ENCODE measurements at regions not wholly inside any gene's neighbourhood (a gene's known extent, or its start where the extent isn't known, plus 50 kb on each side); places are given as distances from the start of the nearest gene placed in this dataset.

DNA sequence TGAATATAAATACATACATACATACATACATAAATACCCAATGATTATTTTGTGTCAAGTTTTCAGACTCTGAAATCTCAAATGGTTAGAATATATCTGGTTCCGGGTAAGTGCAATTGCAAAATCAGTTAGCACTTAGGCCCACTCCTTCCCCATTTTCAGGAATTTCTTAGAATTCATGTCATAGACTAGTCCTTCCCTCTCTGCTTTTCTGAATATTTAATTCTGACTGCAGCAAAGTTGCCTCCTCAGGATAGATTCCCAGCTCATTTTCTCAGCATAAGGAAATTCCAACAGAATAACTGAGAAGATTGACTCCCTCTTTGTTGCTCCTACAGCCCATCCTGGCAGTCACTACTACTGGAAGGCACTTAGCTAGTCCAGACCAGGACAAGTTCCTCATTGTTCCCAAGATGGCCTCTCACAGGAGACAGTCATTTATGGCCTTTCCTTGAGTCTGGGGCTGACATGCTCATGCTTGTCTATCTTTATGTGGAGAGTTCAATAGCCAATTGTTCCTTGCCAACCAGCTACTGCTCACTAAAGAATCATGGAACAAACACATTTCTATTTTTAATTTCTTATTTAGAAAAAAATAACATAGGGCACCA is 142.9 kb upstream of the ITGB1 start:
- Histone ChIP-seq H3K27me3 (ENCODE audit: control insufficient read depth in 4 of 4, insufficient read depth in 4 of 4, low read length in 3 of 4) (no peaks in the 10 kb centered on the region), H3K27ac (ENCODE audit: low read depth in 1 of 2, low read length in 2 of 2) (no peak overlapping the region), H3K4me3 (ENCODE audit: low read depth in 1 of 3, low read length in 3 of 3) (no peak overlapping the region), H3K9ac (ENCODE audit: low read depth in 1 of 2, low read length in 2 of 2) (no peak overlapping the region), H3K36me3 (ENCODE audit: control insufficient read depth in 4 of 4, insufficient read depth in 3 of 4, low read depth in 1 of 4, low read length in 3 of 4) (no peaks in the 10 kb centered on the region), H3K4me1 (ENCODE audit: control insufficient read depth in 4 of 4, insufficient read depth in 4 of 4, low read length in 3 of 4) (no peaks in the 10 kb centered on the region), H3K9me3 (ENCODE audit: control insufficient read depth in 4 of 4, low read length in 3 of 4) (peaks cover 4 to 13% (median 7%) of the 10 kb centered on the region in 4 donors)
- no peak for TF ChIP-seq RAD21 (IDR thresholded peaks at IDR 0.05)
- no peak for TF ChIP-seq HNF4A (conservative IDR thresholded peaks at IDR 0.05)
- no peak for TF ChIP-seq NR2F2 (IDR thresholded peaks at IDR 0.05)
- TF ChIP-seq, protein P1, sequence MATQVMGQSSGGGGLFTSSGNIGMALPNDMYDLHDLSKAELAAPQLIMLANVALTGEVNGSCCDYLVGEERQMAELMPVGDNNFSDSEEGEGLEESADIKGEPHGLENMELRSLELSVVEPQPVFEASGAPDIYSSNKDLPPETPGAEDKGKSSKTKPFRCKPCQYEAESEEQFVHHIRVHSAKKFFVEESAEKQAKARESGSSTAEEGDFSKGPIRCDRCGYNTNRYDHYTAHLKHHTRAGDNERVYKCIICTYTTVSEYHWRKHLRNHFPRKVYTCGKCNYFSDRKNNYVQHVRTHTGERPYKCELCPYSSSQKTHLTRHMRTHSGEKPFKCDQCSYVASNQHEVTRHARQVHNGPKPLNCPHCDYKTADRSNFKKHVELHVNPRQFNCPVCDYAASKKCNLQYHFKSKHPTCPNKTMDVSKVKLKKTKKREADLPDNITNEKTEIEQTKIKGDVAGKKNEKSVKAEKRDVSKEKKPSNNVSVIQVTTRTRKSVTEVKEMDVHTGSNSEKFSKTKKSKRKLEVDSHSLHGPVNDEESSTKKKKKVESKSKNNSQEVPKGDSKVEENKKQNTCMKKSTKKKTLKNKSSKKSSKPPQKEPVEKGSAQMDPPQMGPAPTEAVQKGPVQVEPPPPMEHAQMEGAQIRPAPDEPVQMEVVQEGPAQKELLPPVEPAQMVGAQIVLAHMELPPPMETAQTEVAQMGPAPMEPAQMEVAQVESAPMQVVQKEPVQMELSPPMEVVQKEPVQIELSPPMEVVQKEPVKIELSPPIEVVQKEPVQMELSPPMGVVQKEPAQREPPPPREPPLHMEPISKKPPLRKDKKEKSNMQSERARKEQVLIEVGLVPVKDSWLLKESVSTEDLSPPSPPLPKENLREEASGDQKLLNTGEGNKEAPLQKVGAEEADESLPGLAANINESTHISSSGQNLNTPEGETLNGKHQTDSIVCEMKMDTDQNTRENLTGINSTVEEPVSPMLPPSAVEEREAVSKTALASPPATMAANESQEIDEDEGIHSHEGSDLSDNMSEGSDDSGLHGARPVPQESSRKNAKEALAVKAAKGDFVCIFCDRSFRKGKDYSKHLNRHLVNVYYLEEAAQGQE (IDR thresholded peaks at IDR 0.05), result no peak
- TF ChIP-seq GABPA (IDR thresholded peaks at IDR 0.05 in 1 of 2, conservative IDR thresholded peaks at IDR 0.05 in 1 of 2), result no peak
- TF ChIP-seq SP1 (IDR thresholded peaks at IDR 0.05), result no peak
- no peak for TF ChIP-seq FOXA2 (IDR thresholded peaks at IDR 0.05)
- no peak for TF ChIP-seq EGR1 (IDR thresholded peaks at IDR 0.05; ENCODE audit: low read depth in 2 of 2)
- WGBS, result 91% methylated on average over 1 of the region's 1 CpG
- no peak for DNase-seq (ENCODE audit: low spot score)

DNA sequence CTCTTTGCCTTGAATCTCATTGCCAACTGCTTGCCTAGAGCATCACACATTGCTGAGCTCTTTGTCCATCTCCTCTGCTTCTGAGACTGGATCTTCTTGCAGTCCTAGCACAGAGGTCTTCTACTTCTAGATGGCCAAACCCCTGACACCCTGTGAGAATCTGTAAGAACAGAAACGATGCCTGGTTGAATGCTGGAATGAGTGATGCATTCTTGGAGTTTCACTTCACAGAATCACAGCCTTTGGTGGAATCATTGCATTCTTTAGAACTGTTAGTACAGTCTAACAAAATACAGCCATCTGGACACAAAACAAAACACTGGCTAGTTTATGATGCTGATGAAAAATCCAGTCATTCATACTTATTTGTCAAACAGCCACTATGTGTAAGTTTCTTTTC is 141.7 kb upstream of the ITGB1 start:
- DNase-seq (ENCODE audit: low spot score), result no peak
- TF ChIP-seq RAD21 (IDR thresholded peaks at IDR 0.05), result no peak
- TF ChIP-seq TAF1 (conservative IDR thresholded peaks at IDR 0.05), result no peak
- TF ChIP-seq HNF4G (IDR thresholded peaks at IDR 0.05), result no peak
- TF ChIP-seq JUND (IDR thresholded peaks at IDR 0.05), result no peak
- TF ChIP-seq, protein P2, sequence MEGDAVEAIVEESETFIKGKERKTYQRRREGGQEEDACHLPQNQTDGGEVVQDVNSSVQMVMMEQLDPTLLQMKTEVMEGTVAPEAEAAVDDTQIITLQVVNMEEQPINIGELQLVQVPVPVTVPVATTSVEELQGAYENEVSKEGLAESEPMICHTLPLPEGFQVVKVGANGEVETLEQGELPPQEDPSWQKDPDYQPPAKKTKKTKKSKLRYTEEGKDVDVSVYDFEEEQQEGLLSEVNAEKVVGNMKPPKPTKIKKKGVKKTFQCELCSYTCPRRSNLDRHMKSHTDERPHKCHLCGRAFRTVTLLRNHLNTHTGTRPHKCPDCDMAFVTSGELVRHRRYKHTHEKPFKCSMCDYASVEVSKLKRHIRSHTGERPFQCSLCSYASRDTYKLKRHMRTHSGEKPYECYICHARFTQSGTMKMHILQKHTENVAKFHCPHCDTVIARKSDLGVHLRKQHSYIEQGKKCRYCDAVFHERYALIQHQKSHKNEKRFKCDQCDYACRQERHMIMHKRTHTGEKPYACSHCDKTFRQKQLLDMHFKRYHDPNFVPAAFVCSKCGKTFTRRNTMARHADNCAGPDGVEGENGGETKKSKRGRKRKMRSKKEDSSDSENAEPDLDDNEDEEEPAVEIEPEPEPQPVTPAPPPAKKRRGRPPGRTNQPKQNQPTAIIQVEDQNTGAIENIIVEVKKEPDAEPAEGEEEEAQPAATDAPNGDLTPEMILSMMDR (IDR thresholded peaks at IDR 0.05; ENCODE audit: low read depth, low read length, missing input control), result no peak
- no peak for TF ChIP-seq YY1 (IDR thresholded peaks at IDR 0.05)
- no peak for TF ChIP-seq EGR1 (IDR thresholded peaks at IDR 0.05; ENCODE audit: low read depth in 2 of 2)
- TF ChIP-seq GABPA (IDR thresholded peaks at IDR 0.05 in 1 of 2, conservative IDR thresholded peaks at IDR 0.05 in 1 of 2), result no peak
- TF ChIP-seq FOXA1 (IDR thresholded peaks at IDR 0.05), result no peak
- TF ChIP-seq, protein P1 (IDR thresholded peaks at IDR 0.05), result no peak
- TF ChIP-seq, protein P3, sequence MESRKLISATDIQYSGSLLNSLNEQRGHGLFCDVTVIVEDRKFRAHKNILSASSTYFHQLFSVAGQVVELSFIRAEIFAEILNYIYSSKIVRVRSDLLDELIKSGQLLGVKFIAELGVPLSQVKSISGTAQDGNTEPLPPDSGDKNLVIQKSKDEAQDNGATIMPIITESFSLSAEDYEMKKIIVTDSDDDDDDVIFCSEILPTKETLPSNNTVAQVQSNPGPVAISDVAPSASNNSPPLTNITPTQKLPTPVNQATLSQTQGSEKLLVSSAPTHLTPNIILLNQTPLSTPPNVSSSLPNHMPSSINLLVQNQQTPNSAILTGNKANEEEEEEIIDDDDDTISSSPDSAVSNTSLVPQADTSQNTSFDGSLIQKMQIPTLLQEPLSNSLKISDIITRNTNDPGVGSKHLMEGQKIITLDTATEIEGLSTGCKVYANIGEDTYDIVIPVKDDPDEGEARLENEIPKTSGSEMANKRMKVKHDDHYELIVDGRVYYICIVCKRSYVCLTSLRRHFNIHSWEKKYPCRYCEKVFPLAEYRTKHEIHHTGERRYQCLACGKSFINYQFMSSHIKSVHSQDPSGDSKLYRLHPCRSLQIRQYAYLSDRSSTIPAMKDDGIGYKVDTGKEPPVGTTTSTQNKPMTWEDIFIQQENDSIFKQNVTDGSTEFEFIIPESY (IDR thresholded peaks at IDR 0.05), result no peak
- no peak for TF ChIP-seq HNF4A (conservative IDR thresholded peaks at IDR 0.05)
- no peak for TF ChIP-seq NR2F2 (IDR thresholded peaks at IDR 0.05)
- TF ChIP-seq SP1 (IDR thresholded peaks at IDR 0.05), result no peak
- no peak for TF ChIP-seq RXRA (IDR thresholded peaks at IDR 0.05)
- peaks cover 4 to 13% (median 7%) of the 10 kb centered on the region in 4 donors for H3K9me3 ChIP-seq (ENCODE audit: control insufficient read depth in 4 of 4, low read length in 3 of 4)
- H3K36me3 ChIP-seq (ENCODE audit: control insufficient read depth in 4 of 4, insufficient read depth in 3 of 4, low read depth in 1 of 4, low read length in 3 of 4), result no peaks in the 10 kb centered on the region
- 79% methylated on average over 1 of the region's 1 CpG for WGBS
- H3K9ac ChIP-seq (ENCODE audit: low read depth in 1 of 2, low read length in 2 of 2), result no peak overlapping the region
- H3K4me3 ChIP-seq (ENCODE audit: low read depth in 1 of 3, low read length in 3 of 3), result no peak overlapping the region
- H3K27ac ChIP-seq (ENCODE audit: low read depth in 1 of 2, low read length in 2 of 2), result no peak overlapping the region
- no peaks in the 10 kb centered on the region for H3K4me1 ChIP-seq (ENCODE audit: control insufficient read depth in 4 of 4, insufficient read depth in 4 of 4, low read length in 3 of 4)
- no peaks in the 10 kb centered on the region for H3K27me3 ChIP-seq (ENCODE audit: control insufficient read depth in 4 of 4, insufficient read depth in 4 of 4, low read length in 3 of 4)

All from liver (tissue), 8 donors.